ENCODE measurements at regions not wholly inside any gene's neighbourhood (a gene's known extent, or its start where the extent isn't known, plus 50 kb on each side); places are given as distances from the start of the nearest gene placed in this dataset.

GRCh38 chr11:97414801-97415200 is 1025.0 kb downstream of the JRKL start:
- TF ChIP-seq, protein P1, sequence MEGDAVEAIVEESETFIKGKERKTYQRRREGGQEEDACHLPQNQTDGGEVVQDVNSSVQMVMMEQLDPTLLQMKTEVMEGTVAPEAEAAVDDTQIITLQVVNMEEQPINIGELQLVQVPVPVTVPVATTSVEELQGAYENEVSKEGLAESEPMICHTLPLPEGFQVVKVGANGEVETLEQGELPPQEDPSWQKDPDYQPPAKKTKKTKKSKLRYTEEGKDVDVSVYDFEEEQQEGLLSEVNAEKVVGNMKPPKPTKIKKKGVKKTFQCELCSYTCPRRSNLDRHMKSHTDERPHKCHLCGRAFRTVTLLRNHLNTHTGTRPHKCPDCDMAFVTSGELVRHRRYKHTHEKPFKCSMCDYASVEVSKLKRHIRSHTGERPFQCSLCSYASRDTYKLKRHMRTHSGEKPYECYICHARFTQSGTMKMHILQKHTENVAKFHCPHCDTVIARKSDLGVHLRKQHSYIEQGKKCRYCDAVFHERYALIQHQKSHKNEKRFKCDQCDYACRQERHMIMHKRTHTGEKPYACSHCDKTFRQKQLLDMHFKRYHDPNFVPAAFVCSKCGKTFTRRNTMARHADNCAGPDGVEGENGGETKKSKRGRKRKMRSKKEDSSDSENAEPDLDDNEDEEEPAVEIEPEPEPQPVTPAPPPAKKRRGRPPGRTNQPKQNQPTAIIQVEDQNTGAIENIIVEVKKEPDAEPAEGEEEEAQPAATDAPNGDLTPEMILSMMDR (IDR thresholded peaks at IDR 0.05 in 4 of 5, conservative IDR thresholded peaks at IDR 0.05 in 1 of 5) = no peak
- no peak for TF ChIP-seq POLR2A (IDR thresholded peaks at IDR 0.05)

All from gastrocnemius medialis (tissue), 4 donors.